HG03442 (cell line): ENCODE measurements at regions not wholly inside any gene's neighbourhood (a gene's known extent, or its start where the extent isn't known, plus 50 kb on each side); places are given as distances from the start of the nearest gene placed in this dataset.
"Not testable (repeated sequence)": the region's sequence is repeated elsewhere in the genome, so short reads cannot be mapped to it uniquely, and the experiment has no call there.

Experiments
- ATAC-seq: cut with Tn5 transposase; IDR thresholded peaks from one replicate; pipeline ENCODE4 v1.9.1; 2021; ENCODE audit warnings: mild to moderate bottlenecking, moderate library complexity; ENCODE audit not compliant: unreplicated experiment

DNA sequence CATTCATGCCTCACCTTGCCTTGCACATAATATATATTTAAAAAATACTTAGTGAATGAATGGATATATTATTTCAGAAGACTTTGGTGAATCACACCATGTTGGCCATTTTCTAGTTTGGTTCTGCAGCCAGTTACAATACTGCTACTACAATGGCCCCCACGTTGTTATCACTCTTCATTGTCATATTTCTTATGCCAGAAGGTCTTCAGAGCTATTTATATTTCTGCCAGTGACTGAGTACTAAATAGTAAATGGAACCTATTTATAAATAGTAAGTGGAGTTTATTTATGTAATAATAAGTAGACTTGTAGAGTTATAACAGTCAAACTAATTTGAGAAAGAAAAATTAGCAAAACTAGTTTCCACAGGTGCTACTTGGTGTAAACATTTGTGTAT, 516.6 kb upstream of the SYT4 start:
- ATAC-seq: no peak

DNA sequence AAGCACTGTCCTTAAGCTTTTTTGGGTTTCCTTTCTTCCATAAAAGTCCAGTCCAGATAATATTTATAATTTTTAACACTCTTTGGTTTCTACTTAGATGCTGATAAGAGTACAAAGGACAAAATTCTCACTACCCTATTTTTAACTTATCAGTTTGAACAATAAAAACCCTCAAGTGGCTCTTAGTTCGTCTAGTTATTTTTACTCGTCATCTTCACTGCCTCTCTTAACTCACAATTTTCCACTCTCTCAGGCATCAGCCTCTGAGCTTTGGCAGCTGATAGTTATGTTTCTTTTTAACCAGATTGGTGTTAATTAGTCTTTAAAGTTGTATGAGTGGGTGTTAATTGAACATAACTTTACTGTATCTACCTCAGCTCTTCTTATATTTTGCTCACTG, 517.1 kb upstream of the SYT4 start:
- ATAC-seq: no peak

- no peak for ATAC-seq
Measured at GRCh38 chr18:43797347-43797746, 520.1 kb upstream of the SYT4 start.

DNA sequence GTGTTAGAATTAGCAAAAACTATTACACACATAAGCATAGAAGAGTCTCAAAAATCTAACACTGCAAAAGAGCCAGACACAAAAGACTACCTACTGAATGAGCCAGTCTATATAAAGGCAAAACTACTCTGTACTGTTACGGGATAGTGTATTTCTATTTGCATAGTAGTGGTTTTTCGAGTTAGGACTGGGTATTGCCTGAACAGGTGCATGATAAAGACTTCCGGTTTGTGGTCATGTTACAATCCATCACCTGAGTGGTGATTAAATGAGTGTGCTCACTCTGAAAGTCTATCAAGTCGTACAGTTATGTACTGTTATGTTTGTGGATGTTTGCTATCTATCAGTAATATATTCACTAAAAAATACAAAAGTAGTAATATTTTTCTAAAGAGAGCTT, 523.3 kb upstream of the SYT4 start:
- ATAC-seq: no peak

DNA sequence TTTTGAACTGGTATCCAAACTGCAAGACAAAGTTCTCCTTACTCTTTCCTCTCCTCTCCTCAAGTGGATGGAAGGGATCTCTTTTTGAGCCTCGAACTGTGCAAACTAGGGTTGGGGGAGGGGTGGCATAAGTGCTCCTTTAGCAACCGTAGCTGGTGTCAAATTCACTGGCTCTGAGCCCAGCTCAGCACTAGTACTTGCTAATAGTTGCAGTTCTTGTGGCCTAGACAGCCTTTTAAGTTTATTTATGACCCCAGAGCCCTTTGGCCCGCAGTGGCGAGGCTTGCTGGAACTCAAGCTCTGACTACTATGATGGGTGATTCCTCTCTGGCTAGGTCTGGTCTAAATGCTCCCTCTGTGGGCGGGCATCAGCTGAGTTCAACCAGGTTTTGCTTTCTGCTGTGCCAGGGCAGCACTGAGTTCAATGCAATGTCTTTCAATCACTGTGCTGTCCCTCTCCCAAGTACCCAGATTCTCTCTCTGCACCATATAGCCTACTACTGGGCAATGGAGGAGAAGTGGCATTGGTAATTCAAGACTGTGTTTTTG, 528.4 kb upstream of the SYT4 start:
- no peak for ATAC-seq

DNA sequence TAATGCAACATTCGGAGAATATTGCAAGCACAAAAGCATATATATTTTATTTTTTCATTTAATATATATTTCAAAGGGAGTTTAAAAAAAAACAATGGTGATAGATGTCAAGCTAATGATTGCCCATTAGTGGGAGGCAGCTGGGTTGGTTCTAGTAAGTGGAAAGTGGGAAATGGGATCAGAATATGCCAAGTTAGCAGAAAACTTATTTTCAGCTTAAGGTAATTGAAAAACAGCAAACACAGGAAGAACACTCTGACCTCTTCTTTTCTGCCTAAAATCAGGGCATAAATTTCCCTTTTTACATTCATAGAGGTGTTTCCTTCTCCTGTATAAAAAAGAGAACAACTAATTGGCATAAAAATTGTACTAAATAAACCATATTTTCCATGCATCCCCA, 535.3 kb upstream of the SYT4 start:
- ATAC-seq: no peak

GRCh38 chr18:43819397-43819796, 542.1 kb upstream of the SYT4 start:
- ATAC-seq: no peak

DNA sequence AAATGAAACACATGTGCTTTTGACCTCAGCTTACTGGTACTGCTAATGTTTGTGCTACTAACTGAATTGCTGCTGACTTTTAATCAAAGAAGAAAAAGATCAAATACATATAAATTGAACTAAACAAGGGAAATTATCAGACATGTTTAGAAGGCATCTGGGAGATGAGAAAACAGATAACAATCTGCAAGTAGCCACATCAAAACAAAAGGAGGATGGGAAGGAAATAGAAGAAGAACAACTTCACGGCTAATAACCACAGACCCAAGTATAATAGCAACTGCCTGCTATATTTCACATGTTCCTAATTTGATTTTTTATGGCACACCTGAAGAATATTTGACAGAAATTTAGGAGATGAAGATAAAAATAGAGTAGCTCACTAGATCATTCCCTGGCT, 542.6 kb upstream of the SYT4 start:
- ATAC-seq: no peak

DNA sequence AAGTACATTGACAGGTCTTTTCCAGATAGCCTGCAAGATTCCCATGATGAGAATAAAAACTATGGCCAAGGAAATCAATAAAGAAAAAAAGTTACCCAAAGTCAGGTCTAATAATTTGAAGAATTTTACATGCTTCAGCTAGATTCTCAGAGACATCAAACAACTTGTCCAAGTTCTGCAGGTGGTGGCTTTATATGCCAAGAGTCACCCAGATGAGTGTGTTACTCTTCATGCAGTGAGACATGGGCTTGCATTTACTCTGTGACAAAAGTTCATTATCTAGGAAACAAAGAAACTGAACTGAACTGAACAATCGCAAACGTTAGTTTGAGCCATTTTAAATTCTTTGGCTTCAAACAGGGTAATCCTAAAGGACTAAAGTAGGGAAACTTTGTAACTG, 548.5 kb upstream of the SYT4 start:
- ATAC-seq: no peak

- no peak for ATAC-seq
Measured at GRCh38 chr18:43826215-43826614, 548.9 kb upstream of the SYT4 start.

DNA sequence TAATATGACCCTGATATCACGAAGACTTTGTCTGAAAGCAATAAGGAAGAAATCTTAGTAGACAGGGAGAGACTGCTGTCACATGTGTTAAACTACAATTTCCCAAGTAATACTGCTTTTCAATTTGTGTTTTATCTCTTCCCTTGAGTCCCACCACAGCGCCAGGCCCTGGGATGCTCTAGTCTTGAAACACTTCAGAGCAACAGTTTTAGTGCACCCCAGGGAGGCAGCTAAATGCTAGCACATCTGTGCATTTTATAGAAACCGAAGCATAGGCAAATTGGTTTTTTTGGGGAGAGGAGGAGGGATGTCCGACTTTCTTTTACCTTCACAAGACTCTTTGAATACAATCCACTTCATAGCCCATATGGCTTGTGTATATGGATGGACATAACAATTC, 550.0 kb upstream of the SYT4 start:
- no peak for ATAC-seq

DNA sequence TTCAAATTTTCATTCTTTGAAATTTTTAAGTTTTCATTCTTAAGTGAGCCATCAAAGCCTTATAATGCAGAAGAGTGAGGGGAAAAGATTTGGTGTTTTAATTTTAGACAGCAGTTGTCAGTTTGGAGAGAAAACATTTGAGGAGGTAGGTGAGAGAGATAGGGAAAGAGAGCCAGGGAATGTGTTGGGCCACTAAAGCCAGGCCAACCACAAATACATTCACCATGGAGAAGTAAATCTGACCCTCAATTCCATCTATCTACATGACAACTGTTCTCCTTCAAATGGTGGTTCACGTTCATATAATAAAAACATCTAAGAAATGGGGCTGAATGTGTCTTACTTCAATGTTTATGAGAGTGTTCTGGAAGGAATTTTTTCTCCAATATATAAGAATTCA, 553.0 kb upstream of the SYT4 start:
- no peak for ATAC-seq

GRCh38 chr18:43830947-43831346, 553.7 kb upstream of the SYT4 start:
- no peak for ATAC-seq

- ATAC-seq: no peak
Measured at GRCh38 chr18:43846299-43846698, 569.0 kb upstream of the SYT4 start.

DNA sequence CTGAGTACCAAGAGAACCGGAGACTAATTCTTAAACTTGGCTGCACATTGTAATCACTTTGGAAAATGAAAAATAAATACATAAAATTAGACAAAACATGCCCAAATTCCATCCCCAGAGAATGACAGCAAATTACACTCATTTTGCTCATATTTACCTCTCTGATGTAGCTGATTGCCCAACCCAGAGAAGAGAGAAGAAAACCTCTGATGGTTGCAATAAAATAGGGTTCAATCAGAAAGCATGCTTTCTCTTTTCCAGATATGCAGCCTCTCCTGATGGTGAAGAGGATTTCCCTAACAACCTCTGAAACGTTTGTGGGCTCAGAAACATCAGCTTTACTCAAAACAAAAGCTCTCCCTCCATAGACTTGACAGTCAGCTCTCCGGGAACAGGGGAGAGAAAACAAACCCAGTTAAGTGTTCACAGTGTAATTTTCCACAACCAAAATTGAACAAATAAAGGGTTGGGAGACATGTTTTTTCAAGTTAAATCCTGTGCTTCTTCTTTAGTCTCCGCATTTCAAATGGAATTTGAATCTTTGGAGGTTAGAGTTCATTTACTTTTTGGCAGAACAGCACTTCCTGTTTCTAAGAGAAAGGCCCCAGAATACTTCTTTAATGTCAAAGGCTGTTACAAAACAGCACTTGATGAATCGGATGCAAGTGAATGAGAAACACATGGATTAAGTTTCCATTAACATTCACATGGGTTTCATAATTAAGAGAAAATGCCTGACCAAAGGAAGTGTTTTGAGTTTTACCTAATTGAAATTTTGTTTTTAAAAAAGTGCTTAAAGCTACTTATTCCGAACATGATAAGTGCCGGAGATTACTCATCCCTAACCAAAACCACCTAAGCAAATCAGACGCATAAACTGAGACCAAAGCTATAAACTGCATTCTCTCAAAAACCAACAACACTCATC, 570.1 kb upstream of the SYT4 start:
- ATAC-seq: no peak

DNA sequence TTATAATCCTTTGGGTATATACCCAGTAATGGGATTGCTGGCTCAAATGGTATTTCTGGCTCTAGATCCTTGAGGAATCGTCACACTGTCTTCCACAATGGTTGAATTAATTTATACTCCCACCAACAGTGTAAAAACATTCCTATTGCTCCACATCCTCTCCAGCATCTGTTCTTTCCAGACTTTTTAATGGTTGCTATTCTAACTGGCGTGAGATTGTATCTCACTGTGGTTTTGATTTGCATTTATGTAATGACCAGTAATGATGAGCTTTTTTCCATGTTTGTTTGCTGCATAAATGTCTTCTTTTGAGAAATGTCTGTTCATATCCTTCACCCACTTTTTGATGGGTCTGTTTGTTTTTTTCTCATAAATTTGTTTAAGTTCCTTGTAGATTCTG, 572.5 kb upstream of the SYT4 start:
- ATAC-seq: not testable (repeated sequence)

DNA sequence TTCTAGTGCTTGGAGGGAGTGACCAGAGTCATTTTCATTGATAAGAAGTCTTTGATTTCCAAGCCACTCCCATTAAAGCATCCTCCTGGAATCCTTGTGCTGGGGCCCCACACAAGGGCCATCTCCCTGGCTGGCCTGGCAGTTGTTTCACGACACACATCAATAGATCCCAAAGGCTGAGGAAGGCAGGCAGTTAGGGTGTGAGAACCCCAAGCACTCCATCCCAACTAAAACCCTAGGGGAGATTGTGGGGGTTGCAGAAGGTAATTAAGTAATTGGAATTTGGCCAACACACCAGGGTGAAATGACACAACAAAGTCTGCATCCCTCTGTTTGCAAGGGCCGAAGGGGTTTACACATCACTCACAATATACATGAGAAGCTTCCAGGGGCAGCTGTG, 578.1 kb upstream of the SYT4 start:
- ATAC-seq: no peak

- no peak for ATAC-seq
Measured at GRCh38 chr18:43863180-43863579, 585.9 kb upstream of the SYT4 start.

DNA sequence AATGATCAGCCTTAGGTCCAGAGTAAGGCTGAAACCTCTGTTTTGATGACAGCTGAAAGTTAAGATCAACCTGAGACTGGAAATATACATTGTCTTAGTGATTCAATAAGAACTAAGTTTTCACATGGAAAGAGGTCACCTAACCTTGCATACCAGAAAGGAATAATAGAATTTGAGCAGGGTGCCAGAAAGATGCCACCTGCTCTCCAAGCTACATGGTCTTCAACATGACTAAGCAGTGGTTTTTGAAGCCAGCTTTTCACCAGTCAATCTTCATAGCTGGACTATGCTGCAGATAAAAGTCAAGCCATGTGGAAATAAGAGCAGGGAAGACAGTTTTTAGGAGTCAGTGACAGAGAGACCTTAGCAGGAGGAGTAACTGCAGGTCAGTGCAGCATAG, 589.4 kb upstream of the SYT4 start:
- ATAC-seq: no peak

DNA sequence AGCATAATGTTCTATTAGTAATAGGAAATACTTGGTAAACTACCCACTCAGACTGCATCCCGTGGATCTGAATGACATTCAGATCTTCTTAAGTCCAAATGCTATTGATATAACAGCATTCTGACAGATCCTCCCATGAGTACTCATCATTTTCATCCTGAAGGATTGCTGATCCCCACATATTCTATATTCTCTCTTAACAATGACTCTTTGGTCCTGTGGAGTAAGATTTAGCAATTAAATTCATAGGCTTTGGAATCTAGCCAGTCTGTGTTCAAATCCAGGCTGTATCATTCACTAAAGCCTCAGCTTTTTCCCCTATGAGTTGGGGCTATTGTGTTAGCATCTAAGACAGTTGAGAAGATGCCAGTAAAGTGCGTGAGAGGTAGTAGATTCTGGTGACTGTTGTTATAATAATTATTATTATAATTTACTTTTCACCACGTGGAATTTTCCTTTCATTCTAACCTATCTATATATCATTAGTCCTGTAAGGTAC, 591.3 kb upstream of the SYT4 start:
- ATAC-seq: no peak

DNA sequence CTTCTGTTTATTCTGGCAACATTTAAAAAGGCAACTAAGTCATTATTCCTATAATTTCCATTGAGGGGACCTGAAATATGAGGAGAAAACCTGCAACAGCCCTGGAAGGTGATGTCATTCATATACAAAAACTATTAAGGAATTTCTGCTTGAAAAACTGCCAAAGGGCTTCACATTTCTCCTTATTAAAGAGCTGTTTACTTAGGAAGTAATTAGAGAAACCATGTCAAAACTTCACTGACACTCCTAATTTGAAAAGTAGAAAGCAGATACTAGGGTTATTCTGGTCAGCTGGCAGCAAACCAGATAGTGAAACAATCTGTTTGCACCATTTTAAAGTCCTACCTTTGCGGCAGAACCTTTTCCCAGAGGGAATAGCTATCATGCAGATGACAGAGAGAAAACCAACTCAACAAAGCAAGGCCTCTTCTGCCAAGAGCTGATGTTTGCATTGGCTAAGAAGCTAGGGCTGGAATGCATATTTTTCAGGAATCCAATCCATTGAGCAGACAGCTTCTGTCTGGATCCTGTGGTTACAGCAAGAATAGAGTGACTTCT, 592.2 kb upstream of the SYT4 start:
- no peak for ATAC-seq

DNA sequence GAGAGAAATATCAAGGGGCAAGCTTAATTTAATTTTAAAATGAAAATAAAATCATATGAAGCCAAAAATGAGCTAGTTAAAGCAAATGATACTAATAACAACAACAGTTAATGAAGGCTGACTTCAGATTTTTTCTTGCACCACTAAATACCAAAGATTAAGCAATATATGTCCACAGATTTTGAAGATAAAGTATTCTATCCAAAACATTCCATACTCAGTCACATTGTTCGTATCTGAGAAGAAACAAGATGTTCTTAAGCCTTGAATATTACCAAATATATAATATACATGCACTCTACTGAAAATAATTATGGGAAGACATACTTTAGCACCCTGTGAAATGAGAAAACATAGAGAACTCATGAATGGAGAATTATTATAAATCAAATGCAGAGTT, 593.3 kb upstream of the SYT4 start:
- no peak for ATAC-seq
